Hippocampal formation (tissue), 2 donors: ENCODE measurements at regions not wholly inside any gene's neighbourhood (a gene's known extent, or its start where the extent isn't known, plus 50 kb on each side); places are given as distances from the start of the nearest gene placed in this dataset.

Experiments
- DNase-seq, 2 donors: peaks; one replicate each; lab custom pipeline; 2025; lab: John Stamatoyannopoulos, UW

- DNase-seq: no peak
Observed at GRCh38 chr20:6421321-6422248, 298.8 kb upstream of the FERMT1 start.

- DNase-seq: no peak
Observed at GRCh38 chr20:6420336-6420735, 297.5 kb upstream of the FERMT1 start.

- DNase-seq: no peak
Observed at GRCh38 chr20:6418732-6419131, 295.9 kb upstream of the FERMT1 start.

DNA sequence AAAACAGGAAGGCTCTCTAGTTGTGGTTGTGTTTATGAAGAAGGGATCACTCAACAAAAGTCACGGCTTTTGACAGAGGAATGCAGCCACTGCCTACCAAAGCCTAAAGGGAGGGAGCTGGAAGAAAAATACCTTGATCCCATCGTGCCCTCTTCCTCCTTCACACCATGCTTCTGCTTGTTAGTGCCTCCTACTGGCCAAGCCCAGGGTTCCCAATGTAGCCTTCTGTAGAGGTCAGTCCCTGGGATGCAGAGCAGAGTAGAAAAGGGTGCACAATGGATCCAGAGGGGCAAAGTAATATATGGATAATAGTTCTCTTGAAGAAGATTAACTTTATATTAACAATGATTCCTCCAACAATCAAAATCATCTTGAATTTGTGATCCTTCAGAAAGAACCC, 293.5 kb upstream of the FERMT1 start:
- no peak for DNase-seq

DNA sequence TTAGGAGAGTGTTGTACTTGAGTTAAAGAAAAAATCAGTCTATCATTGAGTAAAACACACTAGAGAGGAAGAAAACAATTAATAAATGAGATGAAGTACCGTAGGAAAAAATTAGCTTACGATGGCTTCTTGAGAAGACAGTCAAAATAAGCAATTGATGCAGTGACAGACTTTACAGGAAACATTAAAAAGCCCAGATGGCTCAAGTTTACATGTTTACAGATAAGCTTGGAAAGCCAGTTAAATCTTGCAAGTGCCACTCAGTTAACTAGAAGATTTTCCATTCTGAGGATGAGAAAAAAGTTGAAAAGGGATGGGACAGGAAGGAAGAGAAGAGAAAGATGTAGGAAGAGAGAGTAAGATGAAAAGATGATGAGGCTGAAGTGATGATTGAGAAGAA, 288.8 kb upstream of the FERMT1 start:
- no peak for DNase-seq

DNA sequence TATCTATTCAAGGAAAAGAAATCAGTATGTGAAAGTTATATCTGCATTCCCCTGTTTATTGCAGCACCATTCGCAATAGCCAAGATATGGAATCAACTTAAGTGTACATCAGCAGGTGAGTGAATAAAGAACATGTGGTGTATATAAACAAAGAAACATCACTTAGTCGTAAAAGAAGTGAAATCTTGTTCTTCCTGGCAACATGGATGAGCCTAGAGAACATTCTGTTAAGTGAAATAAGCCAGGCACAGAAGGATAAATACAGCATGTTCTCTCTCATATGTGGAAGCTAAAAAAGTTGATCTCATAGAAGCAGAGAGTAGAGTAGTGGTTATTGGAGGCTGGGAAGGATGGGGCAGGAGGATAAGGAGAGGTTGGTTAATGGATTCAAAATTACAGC, 287.9 kb upstream of the FERMT1 start:
- peak in 1 of 2 donors; percentile 23 for DNase-seq

GRCh38 chr20:6407163-6407562, 284.3 kb upstream of the FERMT1 start:
- no peak for DNase-seq

- no peak for DNase-seq
Observed at GRCh38 chr20:6401893-6402557, 279.2 kb upstream of the FERMT1 start.

DNA sequence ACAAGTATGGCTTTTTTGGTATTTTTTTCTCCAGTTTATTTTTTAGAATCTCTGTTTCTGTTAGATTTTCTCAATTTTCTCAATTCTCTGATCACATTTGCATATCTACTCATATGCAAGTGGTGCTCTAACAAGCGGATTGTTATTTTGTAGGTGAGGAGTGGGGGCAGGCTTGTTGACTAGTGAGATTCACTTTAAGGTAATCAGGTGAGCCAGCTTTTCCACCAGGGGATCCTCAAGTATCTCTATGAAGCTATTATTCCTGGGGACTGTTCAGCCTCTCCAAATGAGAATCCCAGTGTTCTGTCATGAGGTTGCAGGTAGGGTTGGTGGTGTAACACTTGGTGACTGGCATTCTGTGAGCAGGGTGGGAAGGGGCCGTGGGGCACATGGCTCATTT, 274.3 kb upstream of the FERMT1 start:
- no peak for DNase-seq

DNA sequence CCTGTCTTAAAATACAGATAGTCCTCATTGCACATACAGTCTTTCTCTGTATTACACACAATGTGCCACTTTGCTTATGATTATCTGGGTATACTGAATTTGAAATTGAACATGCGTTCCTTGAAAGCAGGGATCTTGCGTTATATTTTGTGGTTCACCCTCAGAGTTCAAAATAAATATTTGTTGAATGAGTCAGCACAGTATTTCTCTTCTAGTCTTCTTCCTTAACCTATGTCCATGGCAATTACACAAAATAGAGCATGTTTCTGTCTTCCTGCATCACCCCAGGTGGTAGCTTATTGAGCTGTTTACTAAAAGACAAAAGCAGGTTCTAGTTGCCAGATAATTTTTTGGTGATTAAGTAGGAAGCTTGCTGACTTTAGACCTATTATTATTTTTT, 272.9 kb upstream of the FERMT1 start:
- DNase-seq: no peak

GRCh38 chr20:6388671-6389197, 265.9 kb upstream of the FERMT1 start:
- DNase-seq: no peak

- no peak for DNase-seq
Observed at GRCh38 chr20:6384956-6385486, 262.2 kb upstream of the FERMT1 start.

- no peak for DNase-seq
Observed at GRCh38 chr20:6384380-6384779, 261.6 kb upstream of the FERMT1 start.

GRCh38 chr20:6381887-6382286, 259.1 kb upstream of the FERMT1 start:
- no peak for DNase-seq

DNA sequence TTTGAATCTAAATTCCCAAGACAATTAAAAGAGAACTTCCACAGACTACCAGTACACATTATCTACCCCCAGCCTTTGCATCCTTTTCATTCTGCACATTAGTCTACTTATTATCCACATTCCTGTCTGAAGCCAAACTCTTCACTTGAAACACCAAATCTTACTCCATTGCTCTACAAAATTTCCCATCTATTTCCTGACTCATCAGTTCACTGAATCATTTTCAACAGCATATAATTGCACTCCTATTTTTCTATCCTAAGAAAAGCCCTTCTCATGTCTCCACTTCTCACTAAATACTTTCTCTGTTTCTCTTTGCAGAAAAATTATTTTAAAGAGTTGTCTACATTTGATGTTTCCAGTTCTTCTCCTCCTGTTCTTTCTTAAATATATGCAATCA, 239.4 kb upstream of the FERMT1 start:
- DNase-seq: no peak

GRCh38 chr20:6360766-6361165, 237.9 kb upstream of the FERMT1 start:
- DNase-seq: no peak

DNA sequence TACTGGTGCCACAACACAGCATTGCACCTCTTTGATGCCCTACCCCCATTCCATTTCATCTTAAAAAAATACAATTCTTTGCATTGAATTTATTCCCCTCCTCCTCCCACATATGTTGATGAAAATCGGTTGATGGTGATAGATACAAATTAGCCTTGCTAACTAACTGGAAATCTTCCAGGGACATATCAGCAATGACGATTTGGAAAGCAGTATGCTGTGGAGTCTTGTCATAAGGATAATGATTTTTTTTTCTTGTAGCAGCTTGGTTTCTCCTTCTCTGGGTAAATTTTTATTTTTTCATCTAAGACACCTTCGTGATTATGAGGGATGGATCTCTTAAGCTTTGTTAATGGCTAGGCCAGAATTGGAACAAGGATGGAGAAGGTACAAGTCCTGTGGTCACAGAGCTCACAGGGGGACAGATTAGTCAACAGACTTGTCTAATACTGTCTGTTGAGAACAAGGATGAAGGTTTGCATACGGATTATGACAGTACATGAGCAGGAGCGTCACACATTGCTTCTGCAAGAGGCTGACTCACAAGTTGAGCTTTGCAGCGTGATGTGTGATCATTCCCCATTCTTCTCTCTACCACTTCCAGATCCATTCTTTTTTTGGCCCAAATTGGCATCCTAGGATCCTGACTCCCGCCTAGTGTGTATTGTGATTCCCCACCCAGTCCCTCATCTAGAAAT, 233.1 kb upstream of the FERMT1 start:
- no peak for DNase-seq

- no peak for DNase-seq
Observed at GRCh38 chr20:6348908-6349307, 226.1 kb upstream of the FERMT1 start.

DNA sequence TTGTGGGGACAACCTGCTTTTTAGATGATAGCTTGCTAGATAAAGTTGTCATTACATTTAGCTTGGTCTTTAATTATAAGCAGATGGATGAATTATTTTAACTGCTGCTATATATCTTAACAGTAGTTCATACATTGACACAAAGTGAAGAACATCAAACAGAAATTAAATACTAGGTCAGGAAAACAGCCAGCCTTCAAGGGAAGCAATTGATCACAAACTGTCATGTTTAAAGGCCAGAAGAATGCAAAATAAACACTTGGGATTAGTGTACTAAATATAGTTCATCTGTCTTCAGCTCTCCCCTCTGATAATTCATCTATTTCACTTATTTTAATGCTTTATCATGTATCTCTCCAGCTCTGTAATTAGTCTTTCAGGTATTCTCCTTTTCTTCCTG, 225.1 kb upstream of the FERMT1 start:
- no peak for DNase-seq

- DNase-seq: no peak
Observed at GRCh38 chr20:6341491-6341890, 218.7 kb upstream of the FERMT1 start.

GRCh38 chr20:6339176-6339575, 216.3 kb upstream of the FERMT1 start:
- DNase-seq: no peak

- DNase-seq: no peak
Observed at GRCh38 chr20:6333110-6333509, 210.3 kb upstream of the FERMT1 start.
